ENCODE measurements at regions not wholly inside any gene's neighbourhood (a gene's known extent, or its start where the extent isn't known, plus 50 kb on each side); places are given as distances from the start of the nearest gene placed in this dataset.
A peak's percentile ranks its signal among the peaks of the same experiment; 100 is the strongest.

DNA sequence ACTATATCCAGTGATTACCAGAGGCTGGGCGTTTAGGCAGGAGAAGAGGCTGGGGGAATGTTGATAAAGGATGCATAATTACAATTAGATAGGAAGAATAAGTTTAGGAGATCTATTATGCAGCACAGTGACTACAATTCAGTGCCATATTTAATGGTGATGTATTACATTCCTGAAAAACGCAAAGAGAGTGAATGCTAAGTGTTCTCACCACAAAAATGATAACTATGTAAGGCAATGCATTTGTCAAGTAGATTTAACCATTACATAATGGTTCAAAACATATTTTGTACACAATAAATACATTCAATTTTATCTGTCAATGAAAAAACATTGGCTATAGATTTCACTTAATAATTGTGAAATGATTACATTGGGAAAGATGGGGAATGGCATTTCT lies 548.9 kb downstream of the NUF2 start:
- Histone ChIP-seq H3K36me3 (no peaks in the 10 kb centered on the region), H3K4me1 (replicated peaks) (no peaks in the 10 kb centered on the region), H3K27ac (no peak overlapping the region), H3K27me3 (replicated peaks; ENCODE audit: insufficient read depth) (no peaks in the 10 kb centered on the region), H3K4me3 (no peak overlapping the region), H3K9me3 (no peaks in the 10 kb centered on the region)
- intact Hi-C loops (cut with DNase I), result no loop called here
- TF ChIP-seq CTCF (IDR thresholded peaks at IDR 0.05) (no peak), POLR2A (IDR thresholded peaks at IDR 0.05) (no peak), POLR2AphosphoS5 (IDR thresholded peaks at IDR 0.05) (no peak)
- DNase-seq (ENCODE audit: low spot score), result no peak
- 69% methylated on average over 2 of the region's 2 CpGs for WGBS

DNA sequence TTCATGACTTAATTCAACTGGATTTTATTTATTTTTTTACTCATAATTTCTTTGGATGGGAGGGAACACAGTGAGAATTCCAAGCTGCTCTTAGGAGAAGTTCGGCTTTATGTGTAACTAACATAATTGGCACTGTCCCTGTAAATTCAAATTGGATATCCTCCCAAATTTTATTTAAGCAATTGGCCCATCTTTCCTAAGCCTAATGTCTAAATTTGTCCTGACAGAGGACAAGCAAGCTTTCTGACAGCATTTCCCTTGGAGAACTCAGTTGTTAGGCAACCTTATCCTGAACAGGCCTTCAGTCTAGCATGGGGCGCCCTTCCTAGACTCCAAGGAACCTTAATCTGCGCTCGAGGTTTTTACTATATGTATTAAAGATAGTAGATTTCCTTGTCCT lies 550.3 kb downstream of the NUF2 start:
- DNase-seq (ENCODE audit: low spot score), result no peak
- Histone ChIP-seq H3K4me3 (no peak overlapping the region), H3K27me3 (replicated peaks; ENCODE audit: insufficient read depth) (no peaks in the 10 kb centered on the region), H3K9me3 (no peaks in the 10 kb centered on the region), H3K36me3 (no peaks in the 10 kb centered on the region), H3K4me1 (replicated peaks) (peaks cover 4% of the 10 kb centered on the region), H3K27ac (no peak overlapping the region)
- WGBS, result 40% methylated on average over 4 of the region's 4 CpGs
- intact Hi-C loops (cut with DNase I), result no loop called here
- no peak for TF ChIP-seq POLR2AphosphoS5 (IDR thresholded peaks at IDR 0.05)
- no peak for TF ChIP-seq POLR2A (IDR thresholded peaks at IDR 0.05)
- TF ChIP-seq CTCF (IDR thresholded peaks at IDR 0.05), result no peak

DNA sequence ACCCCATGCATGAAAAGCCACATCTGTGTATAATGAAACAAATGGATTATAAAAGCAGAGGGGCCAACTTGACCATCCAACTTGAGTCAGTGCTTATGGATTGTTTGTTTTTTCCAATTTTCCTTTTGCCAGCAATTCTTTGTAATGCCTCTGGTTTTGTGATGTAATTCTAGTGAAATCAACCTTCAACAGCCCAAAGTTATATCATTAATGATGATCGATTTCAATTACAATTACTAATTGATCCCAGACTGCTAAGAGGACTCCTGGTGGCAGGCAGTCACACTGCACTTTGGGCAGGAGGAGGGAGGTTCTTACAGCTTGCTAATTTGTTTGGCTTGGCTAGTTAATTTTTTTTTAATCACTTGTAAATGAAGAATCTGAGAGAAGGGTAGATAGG lies 552.3 kb downstream of the NUF2 start:
- Histone ChIP-seq H3K27ac (no peak overlapping the region), H3K4me3 (no peak overlapping the region), H3K36me3 (no peaks in the 10 kb centered on the region), H3K27me3 (replicated peaks; ENCODE audit: insufficient read depth) (no peaks in the 10 kb centered on the region), H3K9me3 (no peaks in the 10 kb centered on the region), H3K4me1 (replicated peaks) (peaks cover 4% of the 10 kb centered on the region)
- WGBS, result 74% methylated on average over 1 of the region's 1 CpG
- DNase-seq (ENCODE audit: low spot score), result no peak
- intact Hi-C loops (cut with DNase I), result no loop called here
- peak in 1 of 4 experiments; percentile 9 for TF ChIP-seq CTCF (IDR thresholded peaks at IDR 0.05)
- no peak for TF ChIP-seq POLR2A (IDR thresholded peaks at IDR 0.05)

GRCh38 chr1:163875200-163875926 lies 553.6 kb downstream of the NUF2 start:
- H3K27me3 ChIP-seq (replicated peaks; ENCODE audit: insufficient read depth), result no peaks in the 10 kb centered on the region
- intact Hi-C loops (cut with DNase I), result no loop called here
- H3K4me1 ChIP-seq (replicated peaks), result peaks cover 4% of the 10 kb centered on the region
- no peak overlapping the region for H3K4me3 ChIP-seq
- H3K9me3 ChIP-seq, result no peaks in the 10 kb centered on the region
- TF ChIP-seq POLR2AphosphoS5 (IDR thresholded peaks at IDR 0.05) (no peak), CTCF (IDR thresholded peaks at IDR 0.05) (no peak), POLR2A (IDR thresholded peaks at IDR 0.05) (no peak)
- DNase-seq (ENCODE audit: low spot score), result no peak
- no peak overlapping the region for H3K27ac ChIP-seq
- H3K36me3 ChIP-seq, result no peaks in the 10 kb centered on the region
- 61% methylated on average over 10 of the region's 10 CpGs for WGBS

DNA sequence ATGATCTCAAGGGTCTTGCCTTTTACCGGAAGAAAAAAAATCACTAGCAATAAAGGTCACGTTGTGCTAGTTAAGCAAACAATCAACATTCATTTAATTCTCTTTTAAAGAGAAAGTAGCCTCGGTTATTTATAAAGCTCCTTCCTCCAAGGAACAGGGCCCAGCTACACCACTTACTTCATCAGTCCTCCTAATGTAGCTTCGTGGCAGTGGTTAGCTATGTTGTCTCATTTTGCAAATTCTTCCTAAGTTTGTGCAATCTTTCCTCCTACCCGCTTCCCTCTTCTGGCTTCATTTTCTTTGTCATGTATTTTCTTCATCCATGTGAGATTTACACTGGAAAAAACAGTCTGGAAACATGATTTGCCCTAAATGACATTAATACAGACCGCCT lies 554.2 kb downstream of the NUF2 start:
- H3K4me3 ChIP-seq, result no peak overlapping the region
- H3K9me3 ChIP-seq, result no peaks in the 10 kb centered on the region
- H3K27me3 ChIP-seq (replicated peaks; ENCODE audit: insufficient read depth), result no peaks in the 10 kb centered on the region
- H3K4me1 ChIP-seq (replicated peaks), result peaks cover 4% of the 10 kb centered on the region
- 43% methylated on average over 6 of the region's 6 CpGs for WGBS
- H3K27ac ChIP-seq, result no peak overlapping the region
- no peaks in the 10 kb centered on the region for H3K36me3 ChIP-seq
- no peak for DNase-seq (ENCODE audit: low spot score)
- intact Hi-C loops (cut with DNase I), result no loop called here
- TF ChIP-seq CTCF (IDR thresholded peaks at IDR 0.05) (no peak), POLR2AphosphoS5 (IDR thresholded peaks at IDR 0.05) (peak; percentile 9), POLR2A (IDR thresholded peaks at IDR 0.05) (no peak)

All from prostate gland (tissue), 2 donors.